ENCODE measurements at regions not wholly inside any gene's neighbourhood (a gene's known extent, or its start where the extent isn't known, plus 50 kb on each side); places are given as distances from the start of the nearest gene placed in this dataset.

DNA sequence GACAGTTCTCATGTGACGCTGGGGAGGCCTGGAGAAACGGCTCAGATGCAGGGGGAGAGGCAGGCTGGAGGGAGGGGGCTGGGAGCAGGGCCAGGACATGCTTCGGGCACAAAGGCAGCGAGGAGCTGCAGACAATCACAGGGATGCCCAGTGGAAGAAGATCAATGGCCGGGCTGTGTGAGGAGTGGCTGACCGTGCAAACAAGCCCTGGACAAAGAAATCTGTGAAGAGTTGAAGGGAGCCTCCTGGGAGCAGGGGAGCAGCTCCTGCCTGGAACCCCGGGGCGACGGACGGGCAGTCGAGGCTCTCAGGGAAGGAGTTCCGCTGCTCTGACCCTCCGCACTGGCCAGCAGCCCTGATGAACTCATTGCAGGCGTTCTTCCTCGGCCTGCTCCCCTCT, 126.7 kb upstream of the B3GAT1 start:
- H3K36me3 Mint-ChIP-seq (ENCODE audit: low read depth), result no peaks in the 10 kb centered on the region
- no peak overlapping the region for H3K27ac Mint-ChIP-seq
- no peak overlapping the region for H3K4me3 Mint-ChIP-seq
- H3K4me1 Mint-ChIP-seq, result no peaks in the 10 kb centered on the region
- peaks cover 4% of the 10 kb centered on the region for H3K9me3 Mint-ChIP-seq
- peaks cover 48% of the 10 kb centered on the region for H3K27me3 Mint-ChIP-seq (ENCODE audit: low read depth)
- no peak for TF ChIP-seq CTCF (IDR thresholded peaks at IDR 0.05; ENCODE audit: unreplicated experiment in 3 of 3)

GRCh38 chr11:134537941-134538340, 125.9 kb upstream of the B3GAT1 start:
- no peaks in the 10 kb centered on the region for H3K36me3 Mint-ChIP-seq (ENCODE audit: low read depth)
- H3K4me3 Mint-ChIP-seq, result no peak overlapping the region
- H3K4me1 Mint-ChIP-seq, result no peaks in the 10 kb centered on the region
- TF ChIP-seq CTCF (IDR thresholded peaks at IDR 0.05; ENCODE audit: unreplicated experiment in 3 of 3), result no peak
- H3K27me3 Mint-ChIP-seq (ENCODE audit: low read depth), result peaks cover 48% of the 10 kb centered on the region
- H3K9me3 Mint-ChIP-seq, result peaks cover 4% of the 10 kb centered on the region
- H3K27ac Mint-ChIP-seq, result no peak overlapping the region

- peaks cover 4% of the 10 kb centered on the region for H3K9me3 Mint-ChIP-seq
- peaks cover 48% of the 10 kb centered on the region for H3K27me3 Mint-ChIP-seq (ENCODE audit: low read depth)
- H3K27ac Mint-ChIP-seq, result no peak overlapping the region
- no peaks in the 10 kb centered on the region for H3K36me3 Mint-ChIP-seq (ENCODE audit: low read depth)
- TF ChIP-seq CTCF (IDR thresholded peaks at IDR 0.05; ENCODE audit: unreplicated experiment in 3 of 3), result no peak
- H3K4me3 Mint-ChIP-seq, result no peak overlapping the region
- H3K4me1 Mint-ChIP-seq, result peaks cover under 1% of the 10 kb centered on the region
Observed at GRCh38 chr11:134537296-134537695, 125.3 kb upstream of the B3GAT1 start.

GRCh38 chr11:134536677-134537076, 124.6 kb upstream of the B3GAT1 start:
- no peaks in the 10 kb centered on the region for H3K36me3 Mint-ChIP-seq (ENCODE audit: low read depth)
- H3K27me3 Mint-ChIP-seq (ENCODE audit: low read depth), result peaks cover 53% of the 10 kb centered on the region
- H3K4me1 Mint-ChIP-seq, result peaks cover 5% of the 10 kb centered on the region
- H3K4me3 Mint-ChIP-seq, result no peak overlapping the region
- no peak overlapping the region for H3K27ac Mint-ChIP-seq
- TF ChIP-seq CTCF (IDR thresholded peaks at IDR 0.05; ENCODE audit: unreplicated experiment in 3 of 3), result no peak
- peaks cover 4% of the 10 kb centered on the region for H3K9me3 Mint-ChIP-seq

GRCh38 chr11:134536219-134536618, 124.2 kb upstream of the B3GAT1 start:
- Mint-ChIP-seq H3K4me1 (peaks cover 5% of the 10 kb centered on the region), H3K27ac (no peak overlapping the region), H3K9me3 (peaks cover 4% of the 10 kb centered on the region), H3K36me3 (ENCODE audit: low read depth) (no peaks in the 10 kb centered on the region), H3K27me3 (ENCODE audit: low read depth) (peaks cover 50% of the 10 kb centered on the region), H3K4me3 (no peak overlapping the region)
- TF ChIP-seq CTCF (IDR thresholded peaks at IDR 0.05; ENCODE audit: unreplicated experiment in 3 of 3), result no peak

All from nephron (organoid).